AG09319 (cell line): ENCODE measurements at regions not wholly inside any gene's neighbourhood (a gene's known extent, or its start where the extent isn't known, plus 50 kb on each side); places are given as distances from the start of the nearest gene placed in this dataset.

Experiments
- DNase-seq: peaks from one replicate; pipeline ENCODE4 v3.0.0-alpha.2; 2010; ENCODE audit warnings: low read depth; ENCODE audit errors: extremely low read depth
- CTCF ChIP-seq: IDR thresholded peaks from 2 replicates; pipeline ENCODE4 v1.5.1; 2011; ENCODE audit warnings: low read depth, mild to moderate bottlenecking, inconsistent platforms, low read length, moderate library complexity

GRCh38 chr16:64148356-64148755 is 973.5 kb downstream of the CDH11 start:
- no peak for TF ChIP-seq CTCF
- DNase-seq: no peak

- no peak for TF ChIP-seq CTCF
- DNase-seq: no peak
These were observed 973.9 kb downstream of the CDH11 start for GRCh38 chr16:64147941-64148340.

- no peak for DNase-seq
- no peak for TF ChIP-seq CTCF
These were observed 977.2 kb downstream of the CDH11 start for GRCh38 chr16:64144617-64145016.

GRCh38 chr16:64138621-64139020 is 983.2 kb downstream of the CDH11 start:
- no peak for TF ChIP-seq CTCF
- no peak for DNase-seq

GRCh38 chr16:64138006-64138405 is 983.9 kb downstream of the CDH11 start:
- DNase-seq: no peak
- TF ChIP-seq CTCF: no peak

GRCh38 chr16:64136743-64137142 is 985.1 kb downstream of the CDH11 start:
- no peak for DNase-seq
- TF ChIP-seq CTCF: no peak

GRCh38 chr16:64136314-64136713 is 985.5 kb downstream of the CDH11 start:
- no peak for TF ChIP-seq CTCF
- DNase-seq: no peak

- TF ChIP-seq CTCF: no peak
- DNase-seq: no peak
These were observed 988.5 kb downstream of the CDH11 start for GRCh38 chr16:64133366-64133765.
